Kidney capillary endothelial cell (primary cell): ENCODE measurements at regions not wholly inside any gene's neighbourhood (a gene's known extent, or its start where the extent isn't known, plus 50 kb on each side); places are given as distances from the start of the nearest gene placed in this dataset.

ENCODE experiments used
- DNase-seq: peaks from one replicate; pipeline ENCODE4 v3.0.0-alpha.2; 2018; ENCODE audit warnings: low spot score

DNA sequence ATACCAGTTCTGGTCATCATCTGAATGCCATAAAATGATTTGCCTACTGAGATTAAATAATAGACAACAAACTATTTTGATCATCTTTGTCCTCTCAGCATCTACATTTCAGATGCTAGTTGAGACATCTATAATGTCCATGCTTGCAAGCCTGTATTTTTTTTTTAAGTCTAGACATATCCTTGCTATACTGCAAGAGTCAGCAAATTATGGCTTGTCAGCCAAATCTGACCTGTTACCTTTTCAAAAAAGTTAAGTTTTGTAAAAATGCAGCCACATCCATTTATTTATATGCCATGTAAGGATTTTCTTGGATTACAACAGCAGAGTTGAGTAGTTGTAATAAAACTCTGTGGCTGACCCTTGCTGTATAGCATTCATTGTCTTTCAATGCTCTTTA is 1355.7 kb upstream of the FAM98A start:
- DNase-seq: no peak

DNA sequence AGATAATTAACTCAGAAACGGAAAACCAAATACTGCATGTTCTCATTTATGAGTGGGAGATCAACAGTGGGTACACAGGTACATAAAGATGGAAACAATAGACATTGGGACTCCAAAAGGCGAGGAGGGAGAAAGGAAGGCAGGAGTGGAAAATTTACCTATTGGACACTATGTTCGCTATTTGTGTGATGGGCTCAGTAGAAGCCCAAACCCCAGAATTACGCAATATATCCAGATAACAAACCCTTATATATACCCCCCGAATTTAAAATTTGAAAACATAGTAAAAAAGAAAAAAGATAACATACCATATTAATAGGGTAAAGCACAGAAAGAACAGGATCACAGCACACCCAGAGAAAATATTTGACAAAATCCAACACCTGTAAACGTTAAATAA is 1351.7 kb upstream of the FAM98A start:
- no peak for DNase-seq

DNA sequence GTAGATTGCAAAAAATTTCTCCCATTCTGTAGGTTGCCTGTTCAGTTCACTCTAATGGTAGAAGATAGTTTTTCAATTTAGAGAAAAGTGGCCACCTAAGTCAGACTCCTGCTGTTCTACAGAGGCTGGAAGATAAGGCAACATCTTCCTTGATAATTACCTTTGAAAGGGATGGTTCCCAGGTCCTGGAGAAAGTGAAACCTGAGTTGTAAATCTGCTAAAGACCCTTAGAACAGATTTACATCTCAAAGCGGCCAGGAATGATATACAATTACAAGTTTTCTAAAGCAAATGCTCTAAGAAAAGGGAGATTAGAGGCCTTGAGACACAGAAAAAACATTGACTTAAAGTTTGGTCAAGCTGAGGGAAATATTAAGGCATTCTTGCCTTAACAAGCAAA is 1350.2 kb upstream of the FAM98A start:
- DNase-seq: no peak

DNA sequence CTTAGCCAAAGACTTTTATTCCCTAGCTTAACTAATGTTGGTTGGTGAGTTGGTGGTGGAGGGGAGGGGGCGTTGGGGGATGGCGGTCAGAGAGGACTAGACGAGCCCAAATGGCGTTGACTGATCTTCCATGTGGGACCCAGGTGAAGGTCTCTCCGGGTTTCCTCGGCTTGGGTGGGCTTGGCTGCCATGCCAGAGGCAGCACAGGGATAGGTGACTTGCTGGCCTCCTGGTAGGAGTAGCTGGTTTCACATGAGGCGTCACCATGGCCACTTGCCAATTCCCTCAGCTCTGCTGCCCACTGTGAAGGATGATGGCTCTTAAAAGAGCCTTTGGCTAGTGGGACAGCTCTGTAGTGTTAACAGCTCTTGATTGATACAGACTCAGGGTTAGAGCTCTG is 1337.0 kb upstream of the FAM98A start:
- no peak for DNase-seq

DNA sequence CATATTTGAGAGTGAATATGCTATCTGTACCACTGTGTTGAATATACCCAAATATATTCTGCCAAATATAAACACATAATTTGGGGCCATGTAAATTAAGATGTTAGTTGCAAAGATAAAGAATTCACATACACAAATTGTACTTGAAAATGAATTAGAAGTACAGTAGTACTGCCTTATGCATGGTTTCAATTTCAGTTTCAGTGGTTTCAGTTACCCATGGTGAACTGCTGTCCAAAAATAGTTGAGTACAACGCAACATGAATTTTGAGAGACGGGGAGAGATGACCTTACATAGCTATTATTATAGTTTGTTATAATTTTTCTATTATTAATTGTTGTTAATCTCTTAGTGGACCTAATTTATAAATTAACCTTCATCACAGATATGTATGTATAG is 1313.0 kb upstream of the FAM98A start:
- no peak for DNase-seq

DNA sequence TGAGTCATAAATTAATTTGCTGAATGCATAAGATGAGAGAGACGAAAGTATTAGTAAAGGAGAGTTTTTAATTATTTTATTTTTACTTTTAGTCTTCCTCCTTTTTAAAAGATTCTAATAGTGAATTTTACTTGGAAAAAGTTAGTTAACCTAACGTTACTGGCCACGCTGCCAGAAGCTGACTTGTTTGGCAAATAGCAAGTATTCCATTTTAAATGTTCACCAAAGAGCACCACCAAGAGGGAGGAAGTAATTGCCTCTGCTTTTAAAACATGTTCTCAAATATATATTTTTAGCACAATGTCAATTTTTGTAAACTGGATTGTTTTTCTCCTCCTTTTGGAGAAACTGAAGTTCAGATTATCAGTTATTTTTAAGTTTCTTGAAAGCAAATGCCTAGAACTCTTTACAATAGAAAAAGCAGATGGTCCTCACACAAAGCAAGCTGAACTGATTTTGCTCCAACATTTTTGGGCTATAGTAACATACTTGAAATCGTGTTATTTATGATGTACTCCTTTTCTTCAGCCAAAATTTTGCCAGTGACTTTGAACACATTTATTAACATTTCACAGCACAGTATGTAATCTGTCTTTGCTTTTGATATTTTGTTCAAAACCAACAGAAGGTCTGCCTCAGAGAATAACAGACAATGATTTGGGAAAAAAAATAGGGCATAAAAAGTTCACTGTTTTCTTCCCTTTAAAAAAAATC is 1311.0 kb upstream of the FAM98A start:
- DNase-seq: no peak

DNA sequence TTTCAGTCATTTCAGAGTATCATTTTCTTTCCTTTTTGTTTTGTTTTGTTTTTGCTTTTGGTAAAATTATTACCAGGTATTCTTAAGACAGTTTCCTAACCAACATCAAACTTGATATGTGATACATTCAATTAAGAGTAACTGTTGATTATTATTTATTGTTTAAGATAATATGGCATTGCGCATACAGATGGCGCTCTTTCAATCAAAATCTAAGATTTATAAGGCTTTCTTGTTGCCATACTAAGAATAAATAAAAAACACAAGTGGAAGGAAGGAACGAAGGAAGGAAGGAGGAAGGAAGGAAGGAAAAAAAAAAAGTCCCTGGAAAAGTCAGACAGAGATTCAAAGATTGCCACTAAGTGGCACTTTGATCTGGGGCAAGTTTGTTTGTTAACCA is 1308.7 kb upstream of the FAM98A start:
- no peak for DNase-seq

DNA sequence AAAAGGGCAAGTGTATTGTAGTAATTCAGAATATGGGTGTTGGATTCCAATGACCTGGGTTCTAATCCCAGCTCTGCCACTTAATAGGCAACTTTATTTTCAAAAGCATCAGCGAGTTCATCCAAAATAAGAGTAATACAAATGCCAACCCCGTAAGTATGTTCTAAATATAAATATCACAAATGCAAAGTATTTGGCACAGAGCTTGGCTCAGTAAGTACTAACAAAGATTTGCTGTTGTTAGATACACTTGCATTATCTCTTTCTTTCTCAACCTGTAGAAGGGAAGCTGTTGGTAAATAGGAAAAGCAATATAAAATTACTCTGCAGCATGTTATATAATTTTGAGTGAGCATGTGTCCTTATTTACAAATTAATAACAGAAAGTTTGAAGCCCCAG is 1302.6 kb upstream of the FAM98A start:
- DNase-seq: no peak

DNA sequence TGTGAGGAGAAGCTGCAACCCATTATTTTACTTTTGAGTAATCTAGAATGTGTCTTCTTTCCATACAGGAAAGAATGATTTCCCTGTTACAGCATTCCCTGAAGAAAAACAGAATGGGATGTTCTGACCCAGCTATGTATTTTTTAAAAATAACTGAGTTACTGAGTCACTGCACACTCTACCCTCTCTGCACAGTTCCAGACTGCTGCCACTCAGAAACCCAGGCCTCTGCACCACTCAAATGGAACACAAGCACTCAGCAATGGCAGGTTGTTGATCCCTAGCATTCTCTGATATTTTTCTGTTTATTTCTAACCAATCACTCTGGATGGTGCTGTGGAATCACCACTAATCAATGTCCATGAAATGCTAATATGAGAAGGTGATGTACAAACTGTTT is 1300.0 kb upstream of the FAM98A start:
- no peak for DNase-seq

DNA sequence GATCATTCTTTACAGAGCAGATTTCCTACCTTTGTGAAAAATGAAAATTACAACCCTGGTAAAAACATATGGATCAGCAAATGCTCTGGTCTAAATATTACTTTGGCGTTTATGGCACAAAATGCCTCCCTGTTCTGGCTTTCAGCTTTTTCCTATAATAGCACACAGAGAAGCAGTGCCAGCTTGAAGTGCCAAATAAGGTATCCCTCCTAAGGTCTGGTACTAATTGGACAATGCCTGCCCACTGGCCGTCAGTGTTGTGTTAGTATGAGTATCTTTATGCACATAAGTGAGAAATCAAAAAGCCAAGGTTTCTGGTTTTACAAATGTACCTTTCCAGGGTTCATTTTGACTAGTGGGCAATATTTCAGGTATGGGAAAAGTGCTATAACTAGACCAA is 1293.7 kb upstream of the FAM98A start:
- no peak for DNase-seq

DNA sequence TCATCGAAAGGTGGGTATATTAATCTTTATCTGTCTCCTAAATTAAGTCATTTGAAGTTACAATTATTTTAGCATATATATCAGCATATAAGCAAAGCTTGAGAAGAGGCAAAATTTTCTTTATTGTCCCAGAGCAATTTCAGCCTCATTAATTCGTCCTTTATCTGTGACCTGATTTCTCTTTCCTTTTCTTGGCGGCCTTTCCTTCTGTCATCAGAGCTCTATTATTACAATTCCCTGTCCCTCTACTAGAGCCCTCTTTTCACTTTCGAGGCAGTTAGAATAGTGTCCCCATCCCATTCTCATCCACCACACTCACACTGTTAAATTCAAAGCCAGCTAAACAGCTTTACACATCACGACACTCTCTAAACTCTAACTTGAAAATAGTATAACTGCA is 1293.2 kb upstream of the FAM98A start:
- DNase-seq: no peak

DNA sequence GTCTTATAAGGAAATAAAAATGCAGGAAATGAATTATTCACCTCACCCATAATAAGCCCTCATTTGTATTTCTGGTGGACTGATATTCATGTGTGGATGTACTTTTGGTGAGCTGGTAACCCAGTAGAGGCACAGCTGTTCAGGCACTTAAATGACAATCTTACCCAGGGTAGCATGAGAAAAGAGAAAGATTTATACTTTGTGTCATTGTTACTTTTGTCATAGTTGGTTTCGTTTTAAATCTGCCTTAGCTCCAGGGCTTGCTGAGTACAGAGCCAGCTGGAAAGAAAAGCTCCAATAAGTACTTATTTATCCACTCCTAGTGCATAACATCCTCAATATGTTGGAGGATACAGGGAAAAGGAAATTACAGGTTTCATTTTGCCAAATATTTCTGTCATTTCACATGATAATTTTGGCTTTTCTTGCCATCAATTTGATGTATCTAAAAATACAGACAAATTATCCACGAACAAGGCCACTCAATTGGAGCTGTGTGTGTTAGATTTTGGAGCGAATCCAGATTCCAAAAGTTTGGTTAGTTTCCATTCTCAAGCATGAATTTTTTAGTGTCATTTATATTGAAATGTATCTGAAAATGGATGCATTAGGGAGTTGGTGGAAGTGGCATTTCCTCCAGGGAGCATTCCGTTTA is 1276.1 kb upstream of the FAM98A start:
- DNase-seq: no peak

DNA sequence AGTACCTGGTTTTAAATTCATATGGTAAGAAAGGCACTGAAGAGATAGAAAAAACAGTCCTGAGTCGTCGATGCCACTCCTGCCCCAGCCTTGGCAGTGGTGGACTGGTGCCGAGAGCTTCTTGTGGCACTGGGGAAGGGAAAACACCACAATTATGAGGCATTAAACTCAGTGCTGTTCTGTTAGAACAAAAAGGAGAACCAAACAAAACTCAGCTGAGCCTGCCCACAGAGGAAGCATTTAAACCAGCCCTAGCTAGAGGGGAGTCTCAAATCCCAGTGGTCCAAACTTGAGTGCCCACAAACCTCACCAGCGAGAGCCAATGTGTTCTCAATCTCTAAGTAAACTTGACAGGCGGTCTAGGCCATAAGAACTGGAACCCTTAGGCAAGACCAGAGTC is 1254.5 kb upstream of the FAM98A start:
- DNase-seq: no peak

DNA sequence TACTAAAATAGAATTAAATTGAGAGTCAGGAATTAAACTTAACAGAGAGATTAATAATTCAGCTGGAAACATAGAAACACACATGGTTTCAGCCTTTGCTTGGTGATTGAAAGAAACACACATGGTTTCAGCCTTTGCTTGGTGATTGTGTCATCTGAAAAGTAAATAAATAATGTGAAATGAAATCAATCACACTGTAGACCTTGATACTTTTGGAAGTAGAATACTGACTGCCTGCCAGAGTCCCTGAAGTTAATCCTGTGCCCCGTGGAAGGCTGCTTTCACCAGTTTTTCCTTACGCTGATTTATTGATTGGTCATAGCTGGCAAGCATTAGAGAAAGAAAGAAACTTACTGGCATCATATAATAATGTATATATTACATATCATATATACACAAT is 1252.7 kb upstream of the FAM98A start:
- no peak for DNase-seq

DNA sequence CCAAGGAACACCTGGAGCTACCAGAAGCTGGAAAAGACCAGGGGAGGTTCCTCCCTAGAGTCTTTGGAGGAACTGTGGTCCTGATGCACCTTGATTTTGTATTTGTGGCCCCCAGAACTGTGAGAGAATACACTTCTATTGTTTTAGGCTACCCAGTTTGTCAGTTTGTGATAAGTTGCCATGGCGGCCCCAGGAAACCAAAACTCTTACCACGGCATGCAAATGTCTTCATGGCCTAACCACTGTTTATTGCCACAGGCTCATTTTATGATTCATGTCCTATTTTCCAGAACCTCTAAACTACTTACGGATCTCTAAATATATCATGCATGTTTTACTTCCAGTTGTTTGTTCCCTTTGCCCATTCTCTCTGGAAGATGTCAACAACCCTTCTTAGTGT is 1250.7 kb upstream of the FAM98A start:
- no peak for DNase-seq

DNA sequence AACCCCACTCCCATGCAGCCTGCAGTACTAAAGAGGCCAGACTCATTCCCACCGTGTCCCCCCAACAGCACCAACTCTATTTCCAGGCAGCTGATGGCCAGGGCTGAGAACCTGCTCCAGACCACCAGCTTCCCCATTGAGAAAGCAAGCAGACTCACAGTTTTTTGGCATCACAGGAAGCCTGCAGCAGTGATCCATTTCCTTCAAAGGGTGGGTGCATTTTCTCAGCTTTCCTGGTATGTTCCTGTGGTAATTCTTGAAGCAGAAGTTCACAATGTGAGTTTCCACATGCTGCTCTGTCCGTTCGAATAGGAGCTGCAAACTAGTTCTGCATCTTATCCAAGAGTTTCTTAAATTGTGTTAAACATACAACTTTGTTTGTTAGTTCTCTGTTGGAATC is 1249.6 kb upstream of the FAM98A start:
- peak; percentile 4 for DNase-seq

DNA sequence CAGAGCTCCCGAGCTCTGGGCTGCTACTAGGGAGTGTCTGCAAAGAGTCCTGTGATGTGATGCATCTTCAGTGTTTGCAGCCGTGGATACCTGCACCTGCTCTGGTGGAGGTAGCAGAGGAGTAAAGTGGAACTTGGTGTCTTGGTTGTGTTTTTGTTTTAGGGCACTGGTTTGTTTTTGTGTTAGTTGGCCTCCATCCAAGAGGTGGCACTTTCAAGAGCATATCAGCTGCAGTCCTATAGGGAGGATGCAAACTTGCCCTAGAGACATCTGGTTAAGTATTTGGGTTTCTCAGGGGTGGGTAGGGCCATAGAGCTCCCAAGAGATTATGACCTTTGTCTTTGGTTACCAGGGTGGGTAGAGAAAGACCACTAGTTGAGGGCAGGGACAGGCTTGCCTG is 1249.0 kb upstream of the FAM98A start:
- DNase-seq: no peak

DNA sequence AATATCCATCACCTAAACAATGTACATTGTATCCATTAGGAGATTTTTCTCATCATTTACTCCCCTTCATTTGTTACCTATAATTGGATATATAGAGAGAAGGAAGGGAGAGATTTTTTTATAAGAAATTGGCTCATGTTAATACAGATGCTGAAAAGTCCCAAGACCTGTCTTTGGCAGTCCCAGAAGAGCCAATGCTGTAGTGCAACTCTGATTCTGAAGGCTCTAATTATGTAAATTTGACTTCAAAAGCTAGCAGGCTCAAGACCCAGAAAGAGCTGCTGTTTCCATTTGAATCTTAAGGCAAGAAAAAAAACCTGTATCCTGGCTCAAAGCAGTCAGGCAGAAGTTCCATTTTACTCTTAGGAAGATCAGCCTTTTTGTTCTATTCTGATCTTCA is 1245.5 kb upstream of the FAM98A start:
- DNase-seq: no peak

DNA sequence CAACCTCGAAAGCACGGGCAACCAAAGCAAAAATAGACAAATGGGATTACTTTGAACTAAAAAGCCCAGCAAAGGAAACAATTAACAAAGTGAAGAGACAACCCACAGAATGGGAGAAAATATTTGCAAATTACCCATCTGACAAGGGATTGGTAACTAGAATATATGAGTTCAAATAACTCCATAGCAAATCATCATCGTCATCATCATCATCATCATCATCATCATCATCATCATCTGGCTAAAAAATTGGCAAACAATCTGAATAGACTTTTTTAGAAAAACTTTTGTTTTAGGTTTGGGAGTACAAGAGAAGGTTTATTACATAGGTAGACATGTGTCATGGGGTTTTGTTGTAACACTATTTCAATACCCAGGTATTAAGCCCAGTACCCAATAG is 1239.3 kb upstream of the FAM98A start:
- no peak for DNase-seq

DNA sequence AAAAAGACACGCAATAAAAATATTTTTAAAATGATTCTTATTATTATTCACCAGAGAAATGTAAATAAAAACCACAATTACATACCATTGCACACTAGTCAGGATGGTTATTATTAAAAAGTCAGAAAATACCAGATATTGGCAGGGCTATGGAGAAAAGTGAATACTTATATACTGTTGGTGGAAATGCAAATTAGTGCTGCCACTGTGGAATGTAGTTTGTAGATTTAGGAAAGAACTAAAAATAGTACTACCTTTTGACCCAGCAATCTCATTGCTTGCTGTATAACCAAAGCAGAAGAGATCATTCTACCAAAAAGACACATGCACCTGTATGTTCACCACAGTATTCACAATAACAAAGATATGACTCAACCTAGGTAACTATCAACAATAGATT is 1237.3 kb upstream of the FAM98A start:
- DNase-seq: no peak

DNA sequence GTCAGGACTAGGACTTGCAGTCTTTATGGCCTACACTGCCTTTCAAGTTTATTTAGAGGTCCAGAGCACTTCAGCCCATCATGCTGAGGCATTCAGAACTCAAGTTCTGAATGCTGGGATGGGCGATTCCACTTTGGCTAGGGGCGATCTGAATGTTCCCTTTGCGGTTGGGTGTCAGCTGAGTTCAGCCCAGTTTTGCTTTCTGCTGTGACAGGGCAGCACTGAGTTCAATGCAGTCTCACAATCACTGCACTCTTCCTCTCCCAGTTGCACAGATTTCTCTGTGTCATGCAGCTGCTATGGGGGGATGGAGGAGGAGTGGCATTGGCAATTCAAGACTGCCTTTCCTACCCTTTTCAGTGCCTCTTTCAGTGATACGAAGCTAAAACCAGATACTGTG is 1232.0 kb upstream of the FAM98A start:
- no peak for DNase-seq

DNA sequence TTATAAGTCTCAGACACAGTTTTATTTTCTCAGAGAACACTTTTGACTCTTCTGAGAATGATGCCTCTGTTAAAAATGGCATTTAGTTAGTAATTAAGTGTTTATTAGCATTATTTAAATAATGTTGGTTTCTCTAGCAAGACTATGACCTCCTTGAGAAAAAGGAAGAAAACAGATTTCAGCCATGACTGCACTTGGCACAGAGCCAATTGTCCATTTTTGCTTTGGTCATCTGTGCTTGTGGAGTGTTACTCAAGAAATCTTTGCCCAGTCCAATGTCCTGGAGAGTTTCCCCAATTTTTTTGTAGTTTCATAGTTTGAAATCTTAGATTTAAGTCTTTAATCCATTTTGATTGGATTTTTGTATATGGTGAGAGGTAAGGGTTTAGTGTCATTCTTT is 1229.4 kb upstream of the FAM98A start:
- DNase-seq: no peak

DNA sequence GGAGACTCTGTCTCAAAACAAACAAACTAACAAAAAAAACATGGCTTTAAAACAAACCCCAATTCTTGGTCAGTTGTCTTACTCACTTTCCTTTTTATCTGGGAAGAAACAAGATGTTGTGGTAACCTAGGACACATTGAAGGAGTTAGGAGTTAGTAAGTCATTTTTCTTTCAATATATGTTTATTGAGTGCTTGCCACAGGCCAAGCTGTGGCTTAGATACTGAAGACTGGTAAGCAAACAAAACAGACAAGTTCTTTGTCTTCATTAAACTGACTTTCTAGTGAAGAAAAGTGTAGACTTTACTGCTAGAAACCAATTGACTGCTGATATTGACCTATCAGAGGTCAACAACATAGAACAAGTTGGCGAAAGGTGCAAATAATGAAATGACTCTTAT is 1228.3 kb upstream of the FAM98A start:
- no peak for DNase-seq

DNA sequence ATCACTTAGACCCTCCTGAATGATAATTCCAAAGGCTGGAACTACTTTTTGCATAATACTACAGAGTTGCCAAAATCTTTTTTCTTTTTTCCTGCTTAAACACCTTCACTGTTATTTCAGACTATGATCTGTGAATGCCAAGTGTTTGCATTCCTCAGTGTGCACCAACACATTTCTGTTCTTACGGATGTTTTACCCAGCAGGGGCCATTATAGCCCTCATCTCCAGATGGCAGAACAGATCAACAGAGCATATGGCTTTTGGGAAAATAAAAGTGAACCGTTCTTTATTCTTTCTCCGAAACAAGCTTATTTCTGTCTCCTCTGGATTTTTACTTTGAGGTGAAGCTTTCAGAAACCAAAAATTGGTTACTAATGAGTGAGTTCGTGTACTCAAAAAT is 1226.6 kb upstream of the FAM98A start:
- no peak for DNase-seq
